Colonic mucosa (tissue), 4 donors: ENCODE measurements at regions not wholly inside any gene's neighbourhood (a gene's known extent, or its start where the extent isn't known, plus 50 kb on each side); places are given as distances from the start of the nearest gene placed in this dataset.
"Not testable (repeated sequence)": the region's sequence is repeated elsewhere in the genome, so short reads cannot be mapped to it uniquely, and the experiment has no call there.

Experiments used
- DNase-seq: peaks from one replicate; pipeline ENCODE4 v3.0.0-alpha.2; 2020
- H3K27ac ChIP-seq: fragments of 200-600 bp; one replicate; pipeline ENCODE4 v1.8.0; 2021
- H3K27me3 ChIP-seq: fragments of 200-600 bp; one replicate; pipeline ENCODE4 v1.8.0; 2021
- H3K36me3 ChIP-seq: fragments of 200-600 bp; one replicate; pipeline ENCODE4 v1.8.0; 2021
- H3K4me1 ChIP-seq: fragments of 200-600 bp; one replicate; pipeline ENCODE4 v1.8.0; 2021; ENCODE audit warnings: mild to moderate bottlenecking
- H3K4me3 ChIP-seq: fragments of 200-600 bp; one replicate; pipeline ENCODE4 v1.8.0; 2021
- H3K9ac ChIP-seq, 2 donors: one replicate each; pipeline ENCODE4 v1.7.0; 2013; ENCODE audit warnings: control low read depth in 2 of 2, low read depth in 2 of 2, low read length in 2 of 2
- H3K9me3 ChIP-seq: fragments of 200-600 bp; one replicate; pipeline ENCODE4 v1.8.0; 2021
- intact Hi-C: fragments of 100-400 bp; cut with DNase I; formaldehyde crosslinking; loops from one replicate; pipeline ENCODE4 v1.14.1; 2022
- TF ChIP-seq, protein P1 (sequence below): fragments of 200-600 bp; IDR thresholded peaks from one replicate; pipeline ENCODE4 v1.8.0; 2022; ENCODE audit warnings: antibody characterized with exemption, mild to moderate bottlenecking
- donor health status: healthy.
- donor health status: DM: no; HTN: no; CAD: no.
- donor health status: DM: no; HTN: no; CAD: no.

DNA sequence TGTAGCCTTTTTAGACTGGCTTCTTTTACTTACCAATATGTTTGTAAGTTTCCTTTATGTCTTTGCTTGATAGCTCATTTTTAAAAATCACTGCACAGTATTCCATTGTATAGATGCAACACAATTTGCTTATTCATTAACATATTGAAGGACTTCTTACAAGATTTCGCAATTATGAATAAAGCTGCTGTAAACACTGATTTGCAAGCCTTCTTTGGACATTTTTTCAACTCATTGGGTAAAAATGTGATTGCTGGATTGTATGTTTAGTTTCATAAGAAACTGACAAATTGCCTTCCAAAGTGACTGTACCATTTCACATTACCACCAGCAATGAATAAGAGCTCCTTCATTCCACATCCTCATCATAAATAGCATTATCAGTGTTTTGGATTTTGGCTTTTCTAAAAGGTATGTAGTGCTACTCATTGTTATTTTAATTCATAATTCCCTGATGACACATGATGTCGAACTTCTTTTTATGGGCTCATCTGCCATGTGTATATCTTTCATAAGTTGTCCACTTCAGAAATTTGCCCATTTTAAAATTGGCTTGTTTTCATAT, 80.7 kb downstream of the TFAP2B start:
- H3K36me3 ChIP-seq = no peaks in the 10 kb centered on the region
- H3K27ac ChIP-seq = no peak overlapping the region
- TF ChIP-seq, protein P1, sequence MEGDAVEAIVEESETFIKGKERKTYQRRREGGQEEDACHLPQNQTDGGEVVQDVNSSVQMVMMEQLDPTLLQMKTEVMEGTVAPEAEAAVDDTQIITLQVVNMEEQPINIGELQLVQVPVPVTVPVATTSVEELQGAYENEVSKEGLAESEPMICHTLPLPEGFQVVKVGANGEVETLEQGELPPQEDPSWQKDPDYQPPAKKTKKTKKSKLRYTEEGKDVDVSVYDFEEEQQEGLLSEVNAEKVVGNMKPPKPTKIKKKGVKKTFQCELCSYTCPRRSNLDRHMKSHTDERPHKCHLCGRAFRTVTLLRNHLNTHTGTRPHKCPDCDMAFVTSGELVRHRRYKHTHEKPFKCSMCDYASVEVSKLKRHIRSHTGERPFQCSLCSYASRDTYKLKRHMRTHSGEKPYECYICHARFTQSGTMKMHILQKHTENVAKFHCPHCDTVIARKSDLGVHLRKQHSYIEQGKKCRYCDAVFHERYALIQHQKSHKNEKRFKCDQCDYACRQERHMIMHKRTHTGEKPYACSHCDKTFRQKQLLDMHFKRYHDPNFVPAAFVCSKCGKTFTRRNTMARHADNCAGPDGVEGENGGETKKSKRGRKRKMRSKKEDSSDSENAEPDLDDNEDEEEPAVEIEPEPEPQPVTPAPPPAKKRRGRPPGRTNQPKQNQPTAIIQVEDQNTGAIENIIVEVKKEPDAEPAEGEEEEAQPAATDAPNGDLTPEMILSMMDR = no peak
- intact Hi-C loops = no loop called here
- H3K27me3 ChIP-seq = no peaks in the 10 kb centered on the region
- no peaks in the 10 kb centered on the region for H3K4me1 ChIP-seq
- H3K9ac ChIP-seq = no peak overlapping the region
- H3K4me3 ChIP-seq = no peak overlapping the region
- no peak for DNase-seq
- no peaks in the 10 kb centered on the region for H3K9me3 ChIP-seq

DNA sequence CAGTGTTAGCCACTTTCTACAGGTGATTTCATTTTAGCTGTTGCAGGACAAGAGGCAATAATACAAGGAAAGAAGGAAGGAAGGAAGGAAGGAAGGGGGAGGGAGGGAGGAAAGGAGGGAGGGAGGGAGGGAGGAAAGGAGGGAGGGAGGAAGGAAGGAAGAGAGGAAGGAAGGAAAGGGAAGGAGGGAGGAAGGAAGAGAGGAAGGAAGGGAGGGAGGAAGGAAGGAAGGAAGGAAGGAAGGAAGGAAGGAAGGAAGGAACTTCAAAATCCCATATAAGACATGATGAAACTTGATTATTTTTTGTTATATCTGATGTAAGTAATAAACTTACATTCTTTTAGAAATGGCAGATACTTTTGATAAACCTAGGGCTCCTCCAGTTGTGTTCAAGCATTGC, 83.6 kb downstream of the TFAP2B start:
- intact Hi-C loops = no loop called here
- no peaks in the 10 kb centered on the region for H3K27me3 ChIP-seq
- no peak overlapping the region for H3K27ac ChIP-seq
- DNase-seq = no peak
- H3K9me3 ChIP-seq = no peaks in the 10 kb centered on the region
- no peaks in the 10 kb centered on the region for H3K4me1 ChIP-seq
- H3K36me3 ChIP-seq = no peaks in the 10 kb centered on the region
- TF ChIP-seq, protein P1 = no peak
- no peak overlapping the region for H3K9ac ChIP-seq
- H3K4me3 ChIP-seq = no peak overlapping the region

DNA sequence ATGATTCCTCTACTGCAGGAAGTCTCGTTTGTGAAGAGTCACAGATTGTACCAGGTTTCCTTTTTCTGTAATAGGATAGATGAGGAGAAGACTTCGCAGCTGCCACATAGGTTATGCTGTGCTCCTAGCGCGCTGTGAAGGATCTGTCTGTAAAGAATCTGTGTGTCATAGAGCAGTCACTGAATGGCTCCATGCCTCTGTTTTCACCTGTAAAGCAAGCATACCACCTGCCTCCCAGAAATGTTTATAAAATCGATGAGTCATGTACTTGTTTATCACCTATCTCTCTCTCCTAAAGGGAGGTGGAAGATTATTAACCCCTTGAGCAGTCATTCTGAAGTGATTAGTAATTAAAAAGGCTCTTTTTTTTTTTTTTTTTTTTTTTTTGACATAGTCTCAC, 86.6 kb downstream of the TFAP2B start:
- DNase-seq = no peak
- Histone ChIP-seq H3K4me3 (no peak overlapping the region), H3K36me3 (no peaks in the 10 kb centered on the region), H3K9ac (no peak overlapping the region), H3K27ac (no peak overlapping the region), H3K4me1 (no peaks in the 10 kb centered on the region), H3K27me3 (no peaks in the 10 kb centered on the region), H3K9me3 (no peaks in the 10 kb centered on the region)
- TF ChIP-seq, protein P1 = no peak
- intact Hi-C loops = no loop called here

DNA sequence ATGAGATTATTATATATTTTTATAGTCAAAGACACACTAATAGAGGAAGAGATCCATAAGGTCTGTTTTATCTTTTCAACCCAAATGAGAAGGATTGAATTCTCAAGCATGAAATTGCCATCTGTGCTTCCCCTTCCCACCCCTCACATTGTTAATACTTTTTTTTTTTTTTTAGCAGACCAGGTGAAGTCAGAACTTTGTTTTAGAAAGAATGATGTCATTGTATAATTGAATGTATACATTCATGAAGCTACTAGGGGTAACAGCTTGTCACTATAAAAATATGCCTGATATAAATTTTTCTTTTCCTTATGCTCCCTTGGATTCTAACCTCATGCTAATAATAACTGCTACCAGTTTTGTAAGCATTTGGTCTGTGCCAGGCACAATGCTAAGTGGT, 88.9 kb downstream of the TFAP2B start:
- intact Hi-C loops = no loop called here
- TF ChIP-seq, protein P1 = no peak
- no peaks in the 10 kb centered on the region for H3K36me3 ChIP-seq
- no peaks in the 10 kb centered on the region for H3K4me1 ChIP-seq
- no peak overlapping the region for H3K27ac ChIP-seq
- no peaks in the 10 kb centered on the region for H3K27me3 ChIP-seq
- DNase-seq = no peak
- H3K4me3 ChIP-seq = no peak overlapping the region
- H3K9ac ChIP-seq = no peak overlapping the region
- H3K9me3 ChIP-seq = no peaks in the 10 kb centered on the region

DNA sequence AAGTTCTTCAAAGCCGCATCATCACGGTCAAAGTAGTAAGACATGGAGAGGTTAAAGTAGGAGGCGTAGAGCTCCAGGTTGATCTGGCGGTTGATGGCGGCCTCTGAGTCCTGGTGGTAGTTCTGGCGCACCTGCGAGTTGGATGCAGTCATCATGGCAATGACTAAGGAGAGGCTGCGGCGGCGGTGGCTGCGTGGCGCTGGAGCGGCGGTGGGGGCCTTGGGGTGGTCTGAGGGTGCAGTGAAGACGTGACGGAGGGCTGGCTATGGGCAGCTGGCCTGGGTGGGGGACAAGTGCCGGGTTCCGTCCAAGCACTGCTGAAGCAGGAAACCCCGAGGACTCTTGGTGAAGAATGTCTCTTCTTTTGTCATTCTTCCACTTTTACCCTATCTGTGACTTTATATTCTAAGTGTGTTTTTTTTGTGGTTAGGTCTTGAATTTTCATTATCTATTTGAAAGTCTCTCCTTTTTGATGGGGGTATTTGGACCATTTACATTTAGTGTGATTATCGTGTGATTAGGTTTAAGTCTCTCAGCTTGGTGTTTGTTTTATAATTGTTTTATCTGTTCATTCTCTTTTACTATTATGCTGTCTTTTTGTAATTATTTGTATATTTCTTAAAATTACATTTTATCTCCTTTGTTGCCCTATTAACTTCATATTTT, 94.6 kb downstream of the TFAP2B start:
- intact Hi-C loops = no loop called here
- Histone ChIP-seq H3K36me3 (no peaks in the 10 kb centered on the region), H3K4me3 (no peak overlapping the region), H3K9me3 (no peaks in the 10 kb centered on the region), H3K27ac (no peak overlapping the region), H3K4me1 (no peaks in the 10 kb centered on the region), H3K27me3 (no peaks in the 10 kb centered on the region), H3K9ac (no peak overlapping the region)
- DNase-seq = no peak
- TF ChIP-seq, protein P1 = no peak

DNA sequence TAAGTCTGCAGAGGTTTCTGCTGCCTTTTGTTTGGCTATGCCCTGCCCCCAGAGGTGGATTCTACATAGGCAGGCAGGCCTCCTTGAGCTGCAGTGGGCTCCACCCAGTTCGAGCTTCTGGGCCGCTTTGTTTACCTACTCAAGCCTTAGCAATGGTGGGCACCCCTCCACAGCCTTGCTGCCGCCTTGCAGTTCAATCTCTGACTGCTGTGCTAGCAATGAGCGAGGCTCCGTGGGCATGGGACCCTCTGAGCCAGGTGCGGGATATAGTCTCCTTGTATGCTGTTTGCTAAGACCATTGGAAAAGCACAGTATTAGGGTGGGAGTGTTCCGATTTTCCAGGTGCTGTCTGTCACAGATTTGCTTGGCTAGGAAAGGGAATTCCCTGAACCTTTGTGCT, 102.7 kb downstream of the TFAP2B start:
- H3K4me1 ChIP-seq, H3K9me3 ChIP-seq, intact Hi-C loops, H3K4me3 ChIP-seq, H3K36me3 ChIP-seq, DNase-seq, H3K27me3 ChIP-seq, H3K27ac ChIP-seq, H3K9ac ChIP-seq: not testable (repeated sequence)
